HepG2 (cell line): ENCODE measurements at regions not wholly inside any gene's neighbourhood (a gene's known extent, or its start where the extent isn't known, plus 50 kb on each side); places are given as distances from the start of the nearest gene placed in this dataset.

Experiments used
- ATF5 ChIP-seq: sonication (generic); formaldehyde crosslinking; IDR thresholded peaks from 2 replicates; pipeline ENCODE4 v1.4.0; 2020; ENCODE audit warnings: mild to moderate bottlenecking, low read depth, missing genetic modification reagents
- BCLAF1 ChIP-seq: fragments of 450-650 bp; IDR thresholded peaks from 2 replicates; pipeline ENCODE4 v1.6.1; 2017; ENCODE audit warnings: mild to moderate bottlenecking
- CEBPG ChIP-seq: IDR thresholded peaks from 2 replicates; pipeline ENCODE4 v1.6.1; 2016
- E2F1 ChIP-seq: sonication (generic); formaldehyde crosslinking; IDR thresholded peaks from 2 replicates; pipeline ENCODE4 v1.5.0; 2020; ENCODE audit warnings: missing genetic modification reagents
- NCOA2 ChIP-seq: sonication (generic); formaldehyde crosslinking; IDR thresholded peaks from 2 replicates; pipeline ENCODE4 v1.8.0; 2022; ENCODE audit warnings: inconsistent platforms
- NFKBIZ ChIP-seq: IDR thresholded peaks from 2 replicates; pipeline ENCODE4 v1.6.1; 2018; ENCODE audit warnings: missing genetic modification reagents, missing compliant biosample characterization
- PCBP2 ChIP-seq: fragments of 200-400 bp; formaldehyde crosslinking; optimal IDR thresholded peaks from 2 replicates; pipeline ENCODE3; 2018; ENCODE audit warnings: low read length, low read depth; ENCODE audit not compliant: poor library complexity, severe bottlenecking
- RCOR2 ChIP-seq: IDR thresholded peaks from 2 replicates; pipeline ENCODE4 v1.6.1; 2016; ENCODE audit warnings: missing biosample characterization, missing genetic modification reagents
- SP5 ChIP-seq: IDR thresholded peaks from 2 replicates; pipeline ENCODE4 v1.6.1; 2016; ENCODE audit warnings: low read depth, borderline replicate concordance
- THAP11 ChIP-seq: IDR thresholded peaks from 2 replicates; pipeline ENCODE4 v1.6.1; 2016; ENCODE audit warnings: missing biosample characterization, missing genetic modification reagents
- TP53 ChIP-seq: sonication (generic); formaldehyde crosslinking; conservative IDR thresholded peaks from 2 replicates; pipeline ENCODE4 v1.4.0; 2020; ENCODE audit warnings: missing genetic modification reagents
- U2AF2 ChIP-seq: fragments of 200-400 bp; formaldehyde crosslinking; IDR thresholded peaks from 2 replicates; pipeline ENCODE4 v1.6.1; 2017; ENCODE audit warnings: low read depth, mild to moderate bottlenecking, low read length
- ZBTB25 ChIP-seq: IDR thresholded peaks from 2 replicates; pipeline ENCODE4 v1.6.1; 2018; ENCODE audit warnings: missing genetic modification reagents
- ZNF205 ChIP-seq: IDR thresholded peaks from 2 replicates; pipeline ENCODE4 v1.6.1; 2018; ENCODE audit warnings: missing biosample characterization, missing genetic modification reagents
- ZNF350 ChIP-seq: sonication (generic); formaldehyde crosslinking; IDR thresholded peaks from 2 replicates; pipeline ENCODE4 v1.4.0; 2020; ENCODE audit warnings: mild to moderate bottlenecking, low read depth, missing genetic modification reagents, borderline replicate concordance
- ZNF441 ChIP-seq: sonication (generic); formaldehyde crosslinking; IDR thresholded peaks from 2 replicates; pipeline ENCODE4 v1.7.0; 2021; ENCODE audit warnings: missing genetic modification reagents, borderline replicate concordance
- ZNF614 ChIP-seq: IDR thresholded peaks from 2 replicates; pipeline ENCODE4 v1.6.1; 2018; ENCODE audit warnings: missing biosample characterization, missing genetic modification reagents, inconsistent platforms, borderline replicate concordance
- ZNF691 ChIP-seq: sonication (generic); formaldehyde crosslinking; IDR thresholded peaks from 2 replicates; pipeline ENCODE4 v1.4.0; 2020; ENCODE audit warnings: missing genetic modification reagents, low read depth, mild to moderate bottlenecking, borderline replicate concordance
- ZNF720 ChIP-seq: sonication (generic); formaldehyde crosslinking; IDR thresholded peaks from 2 replicates; pipeline ENCODE4 v1.4.0; 2020; ENCODE audit warnings: missing genetic modification reagents
- ZNF788 ChIP-seq: sonication (generic); formaldehyde crosslinking; IDR thresholded peaks from 2 replicates; pipeline ENCODE4 v1.5.0; 2020; ENCODE audit warnings: mild to moderate bottlenecking, missing genetic modification reagents, borderline replicate concordance
- ZSCAN31 ChIP-seq: sonication (generic); formaldehyde crosslinking; IDR thresholded peaks from 2 replicates; pipeline ENCODE4 v1.5.0; 2020; ENCODE audit warnings: low read depth, mild to moderate bottlenecking, missing genetic modification reagents
- ZSCAN5A ChIP-seq: sonication (generic); formaldehyde crosslinking; IDR thresholded peaks from 2 replicates; pipeline ENCODE4 v1.8.0; 2022; ENCODE audit warnings: mild to moderate bottlenecking, missing genetic modification reagents, borderline replicate concordance

- TF ChIP-seq CEBPG (CRISPR knock-in tag) = peak; percentile 64; the same call in 1 of the 2 replicates
- peak; percentile 78; the same call in 1 of the 2 replicates for TF ChIP-seq ZNF691 (CRISPR knock-in tag)
- no peak for TF ChIP-seq ZNF720 (CRISPR knock-in tag)
- TF ChIP-seq ZBTB25 = 0 out of 2 replicates have a peak, but pooled peaks have one; percentile 30
- TF ChIP-seq ZNF205 (CRISPR knock-in tag) = 0 out of 2 replicates have a peak, but pooled peaks have one; percentile 41
- TF ChIP-seq NFKBIZ = 0 out of 2 replicates have a peak, but pooled peaks have one; percentile 37
- TF ChIP-seq PCBP2 = no peak
- TF ChIP-seq ZNF614 = peak; percentile 83; the same call in 1 of the 2 replicates
- TF ChIP-seq SP5 = peak; percentile 23; the same call in 1 of the 2 replicates
- TF ChIP-seq THAP11 = peak; percentile 61; the same call in 1 of the 2 replicates
- TF ChIP-seq U2AF2 = no peak
- peak; percentile 43; the same call in 1 of the 2 replicates for TF ChIP-seq ZNF350
- peak; percentile 83; the same call in 1 of the 2 replicates for TF ChIP-seq ZNF788 (CRISPR knock-in tag)
- TF ChIP-seq ZNF441 (CRISPR knock-in tag) = peak; percentile 45; the same call in 1 of the 2 replicates
- TF ChIP-seq ATF5 = no peak
- TF ChIP-seq ZSCAN5A (CRISPR knock-in tag) = peak; percentile 91; the same call in 1 of the 2 replicates
- TF ChIP-seq RCOR2 (CRISPR knock-in tag) = 0 out of 2 replicates have a peak, but pooled peaks have one; percentile 16
- no peak for TF ChIP-seq BCLAF1
- TF ChIP-seq ZSCAN31 (CRISPR knock-in tag) = peak; percentile 58; the same call in 1 of the 2 replicates
- no peak for TF ChIP-seq TP53 (CRISPR knock-in tag)
- peak; percentile 53; the same call in 1 of the 2 replicates for TF ChIP-seq NCOA2 (CRISPR knock-in tag)
- no peak for TF ChIP-seq E2F1 (CRISPR knock-in tag)
Observed at GRCh38 chr1:88180449-88181108, 503.5 kb upstream of the PKN2 start (continued).
